ENCODE measurements at regions not wholly inside any gene's neighbourhood (a gene's known extent, or its start where the extent isn't known, plus 50 kb on each side); places are given as distances from the start of the nearest gene placed in this dataset.
A peak's percentile ranks its signal among the peaks of the same experiment; 100 is the strongest.

- TF ChIP-seq REST (IDR thresholded peaks at IDR 0.05) (no peak), FOXA2 (IDR thresholded peaks at IDR 0.05) (no peak), ZBTB33 (IDR thresholded peaks at IDR 0.05) (no peak), RAD21 (IDR thresholded peaks at IDR 0.05) (no peak)
Observed at GRCh38 chr12:47311568-47311967, 231.8 kb upstream of the AMIGO2 start (continued).

- Histone ChIP-seq H3K27me3 (ENCODE audit: control insufficient read depth in 4 of 4, insufficient read depth in 4 of 4, low read length in 3 of 4) (no peaks in the 10 kb centered on the region), H3K4me1 (ENCODE audit: control insufficient read depth in 4 of 4, insufficient read depth in 4 of 4, low read length in 3 of 4) (peaks cover 7 to 43% (median 25%) of the 10 kb centered on the region in 4 donors), H3K9me3 (ENCODE audit: control insufficient read depth in 4 of 4, low read length in 3 of 4) (no peaks in the 10 kb centered on the region), H3K4me3 (ENCODE audit: low read depth in 1 of 3, low read length in 3 of 3) (peak overlapping the region in 1 of 3 donors; percentile 14), H3K36me3 (ENCODE audit: control insufficient read depth in 4 of 4, insufficient read depth in 3 of 4, low read depth in 1 of 4, low read length in 3 of 4) (no peaks in the 10 kb centered on the region), H3K9ac (ENCODE audit: low read depth in 1 of 2, low read length in 2 of 2) (no peak overlapping the region), H3K27ac (ENCODE audit: low read depth in 1 of 2, low read length in 2 of 2) (peak overlapping the region in 1 of 2 donors; percentile 1)
- DNase-seq (ENCODE audit: low spot score): no peak
- TF ChIP-seq SP1 (IDR thresholded peaks at IDR 0.05) (peak; percentile 75), NR2F2 (IDR thresholded peaks at IDR 0.05) (no peak), CTCF (IDR thresholded peaks at IDR 0.05; ENCODE audit: low read depth, low read length, missing input control) (no peak), RAD21 (IDR thresholded peaks at IDR 0.05) (peak; percentile 52 to 65), HNF4G (IDR thresholded peaks at IDR 0.05) (peak; percentile 72), ATF3 (IDR thresholded peaks at IDR 0.05) (no peak), EGR1 (IDR thresholded peaks at IDR 0.05; ENCODE audit: low read depth in 2 of 2) (no peak), YY1 (IDR thresholded peaks at IDR 0.05) (peak; percentile 61), HNF4A (conservative IDR thresholded peaks at IDR 0.05) (peak; percentile 96), ZBTB33 (IDR thresholded peaks at IDR 0.05) (peak; percentile 23), GABPA (IDR thresholded peaks at IDR 0.05 in 1 of 2, conservative IDR thresholded peaks at IDR 0.05 in 1 of 2) (no peak), FOXA2 (IDR thresholded peaks at IDR 0.05) (peak; percentile 81), FOXA1 (IDR thresholded peaks at IDR 0.05) (peak; percentile 69), RXRA (IDR thresholded peaks at IDR 0.05) (peak; percentile 67 to 76), REST (IDR thresholded peaks at IDR 0.05) (peak; percentile 34), JUND (IDR thresholded peaks at IDR 0.05) (peak in 1 of 2 donors; percentile 61), TAF1 (conservative IDR thresholded peaks at IDR 0.05) (no peak), MAX (IDR thresholded peaks at IDR 0.05) (peak; percentile 25)
Observed at GRCh38 chr12:47311010-47311409, 231.3 kb upstream of the AMIGO2 start.
